ENCODE measurements at regions not wholly inside any gene's neighbourhood (a gene's known extent, or its start where the extent isn't known, plus 50 kb on each side); places are given as distances from the start of the nearest gene placed in this dataset.

DNA sequence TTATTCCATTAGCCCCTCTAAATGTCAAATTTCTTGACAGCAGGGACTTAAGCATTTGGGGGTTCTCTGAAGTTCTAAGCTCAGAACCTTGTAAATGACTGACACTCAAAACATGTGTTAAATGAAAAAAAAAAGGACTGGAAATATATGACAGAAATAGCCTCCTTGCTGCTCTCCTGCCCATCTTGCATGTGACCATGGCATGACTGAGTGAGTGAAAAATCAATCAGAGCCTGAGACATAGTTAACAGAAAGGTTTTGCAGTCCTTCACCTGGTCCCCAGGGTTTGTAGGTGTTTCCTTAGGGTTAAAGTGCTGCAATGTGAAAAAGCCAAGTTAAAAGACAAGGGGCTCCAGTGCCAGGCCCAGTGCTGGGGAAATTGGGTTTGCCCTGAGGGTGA, 168.1 kb downstream of the ZBTB18 start:
- no peak for DNase-seq

DNA sequence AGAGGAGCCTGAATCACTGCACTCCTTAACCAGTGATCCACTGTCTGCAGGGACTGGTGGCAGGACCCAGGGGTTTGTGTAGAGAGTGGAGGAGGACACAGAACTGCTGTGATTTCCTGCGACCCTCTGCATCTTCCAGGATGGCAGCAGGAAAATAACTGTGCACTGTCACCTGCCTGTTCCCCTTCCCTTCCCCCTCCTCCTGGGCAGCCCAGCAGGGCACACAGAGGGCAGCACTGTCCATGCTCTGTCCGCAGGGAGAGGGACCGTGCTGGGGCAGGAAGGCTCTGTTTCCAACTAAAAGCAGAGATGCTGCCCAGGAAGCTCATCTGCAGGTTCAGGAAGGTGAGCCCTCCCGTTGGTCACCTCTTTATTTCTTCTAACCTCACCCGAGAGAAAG, 168.7 kb downstream of the ZBTB18 start:
- no peak for DNase-seq

GRCh38 chr1:244220410-244220809, 169.3 kb downstream of the ZBTB18 start:
- DNase-seq, result no peak

GRCh38 chr1:244221991-244222390, 170.9 kb downstream of the ZBTB18 start:
- no peak for DNase-seq

DNA sequence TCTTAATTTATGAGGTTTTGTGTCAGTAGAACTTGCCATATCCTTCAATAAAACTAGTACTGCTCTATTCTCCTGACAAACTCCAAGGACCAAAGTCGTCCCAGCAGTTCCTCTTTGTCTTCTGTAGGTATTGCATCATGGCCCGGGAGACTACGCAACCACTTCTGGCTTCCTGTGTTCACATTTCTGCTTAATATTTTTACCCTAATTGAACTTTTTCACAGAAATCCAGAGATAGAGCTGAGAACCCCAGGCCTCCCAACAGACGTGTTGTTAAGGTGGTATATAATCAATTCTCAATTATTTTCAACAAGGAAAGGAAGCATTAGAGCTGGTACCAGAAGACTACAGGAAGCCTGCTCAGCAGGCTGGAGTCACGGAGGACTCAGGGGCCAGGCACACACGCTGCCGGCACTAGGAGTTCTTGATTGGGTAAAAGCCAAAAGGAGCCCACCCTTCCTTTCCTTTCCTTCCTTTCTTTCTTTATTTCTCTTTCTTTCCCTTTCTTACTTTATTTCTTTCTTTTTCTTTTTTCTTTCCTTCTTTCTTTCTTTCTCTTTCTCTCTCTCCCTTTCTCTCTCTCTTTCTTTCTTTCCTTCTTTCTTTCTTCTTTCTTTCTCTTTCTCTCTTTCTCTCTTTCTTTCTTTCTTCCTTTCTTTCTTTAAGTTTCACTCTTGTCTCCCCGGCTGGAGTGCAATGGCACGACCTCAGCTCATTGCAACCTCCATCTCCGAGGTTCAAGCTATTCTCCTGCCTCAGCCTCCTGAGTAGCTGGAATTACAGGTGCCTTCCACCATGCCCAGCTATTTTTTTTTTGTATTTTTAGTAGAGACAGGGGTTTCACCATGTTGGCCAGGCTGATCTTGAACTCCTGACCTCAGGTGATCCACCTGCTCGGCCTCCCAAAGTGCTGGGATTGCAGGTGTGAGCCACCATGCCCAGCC, 173.7 kb downstream of the ZBTB18 start:
- peak in 2 of 58 donors; percentile 24 to 30 for DNase-seq

DNA sequence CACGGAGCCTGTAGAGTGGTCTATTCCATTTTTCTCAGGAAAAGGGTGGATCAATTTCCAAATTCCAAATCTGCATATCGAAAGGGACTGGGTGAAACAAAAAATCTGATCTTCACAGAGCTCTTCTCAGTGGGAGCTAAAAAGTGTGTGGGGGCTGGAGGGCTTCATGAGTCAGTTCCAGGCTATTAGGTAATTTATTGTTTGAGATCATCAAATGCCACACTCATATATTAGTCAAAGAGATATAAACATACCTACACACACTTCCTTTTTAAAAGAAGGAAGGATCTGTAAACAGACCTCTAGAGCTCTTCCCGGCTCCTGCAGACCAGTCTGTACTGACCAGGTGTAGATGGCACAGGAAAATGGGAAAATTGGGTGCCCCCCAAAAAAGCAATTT, 175.4 kb downstream of the ZBTB18 start:
- no peak for DNase-seq

GRCh38 chr1:244230470-244230869, 179.4 kb downstream of the ZBTB18 start:
- DNase-seq, result no peak

- DNase-seq, result no peak
Measured at GRCh38 chr1:244231193-244231571, 180.1 kb downstream of the ZBTB18 start.

DNA sequence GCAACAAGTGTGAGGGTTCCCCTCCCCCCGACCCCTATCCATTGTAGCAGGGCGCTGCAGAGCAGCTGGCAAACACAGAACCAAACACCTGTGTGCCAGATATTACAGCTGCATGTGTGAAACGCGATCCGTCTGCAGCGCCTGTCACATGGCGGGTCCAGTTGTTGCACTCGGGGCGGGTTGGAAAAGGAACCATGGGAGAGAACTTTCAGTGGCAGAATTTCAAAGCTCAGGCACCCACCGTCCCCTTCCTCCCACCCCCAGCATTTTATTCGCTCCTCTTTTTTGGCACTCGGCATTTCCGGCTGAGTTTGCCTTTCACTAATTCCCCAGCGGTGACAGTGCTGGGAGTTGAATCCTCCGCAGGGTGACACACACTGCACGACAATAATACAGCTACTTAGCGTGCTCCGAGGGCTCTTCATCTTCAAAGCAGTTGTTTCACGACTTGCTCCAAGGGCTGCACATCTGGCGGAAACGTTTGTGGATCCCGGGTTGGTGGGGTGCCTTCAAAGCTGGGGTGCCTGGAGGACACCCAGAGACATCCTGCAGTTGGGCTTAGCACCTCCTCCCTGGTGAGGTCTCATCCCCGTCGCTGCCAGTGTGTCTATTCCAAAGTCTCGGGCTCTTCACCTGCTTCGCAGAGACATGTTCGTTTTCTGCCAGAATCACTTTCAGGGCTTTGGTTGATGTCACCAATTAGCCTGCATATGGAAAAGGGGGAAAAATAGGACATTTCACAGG, 180.7 kb downstream of the ZBTB18 start:
- peak in 11 of 58 donors; percentile 4 to 41 (median 14) for DNase-seq

DNA sequence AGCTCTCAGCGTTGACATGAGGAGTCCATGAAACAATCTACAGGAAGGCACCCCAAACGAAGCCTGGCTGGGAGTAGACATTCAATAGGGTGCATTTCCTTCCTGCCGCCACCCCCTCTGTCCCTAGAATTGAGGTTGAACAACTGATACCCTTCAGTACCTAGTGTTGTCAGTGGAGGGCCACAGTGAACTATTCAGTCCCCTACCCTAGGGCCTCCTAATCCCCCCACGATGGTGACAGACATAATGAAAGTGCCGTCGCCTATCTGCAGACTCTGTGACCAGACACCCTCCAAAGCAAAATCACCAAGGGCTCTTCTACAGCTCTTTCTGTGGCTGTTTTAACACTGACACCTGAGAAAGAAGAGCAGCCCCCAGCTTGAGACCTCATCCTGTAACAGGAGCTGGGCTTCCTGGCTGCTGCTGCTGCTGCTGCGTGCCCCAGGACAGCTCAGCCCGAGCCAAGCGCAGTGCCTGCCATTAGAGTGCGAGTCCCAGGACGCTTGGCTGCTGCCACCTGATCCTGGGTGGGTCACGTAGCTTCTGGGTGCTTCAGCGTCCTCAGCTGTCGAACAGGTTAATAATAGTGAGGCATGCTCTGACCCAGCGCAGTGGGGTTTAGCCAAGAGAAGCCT, 183.0 kb downstream of the ZBTB18 start:
- no peak for DNase-seq

- no peak for DNase-seq
Measured at GRCh38 chr1:244235157-244235556, 184.1 kb downstream of the ZBTB18 start.

- DNase-seq, result no peak
Measured at GRCh38 chr1:244236101-244236500, 185.0 kb downstream of the ZBTB18 start.

- no peak for DNase-seq
Measured at GRCh38 chr1:244236721-244237120, 185.6 kb downstream of the ZBTB18 start.

GRCh38 chr1:244237445-244237844, 186.4 kb downstream of the ZBTB18 start:
- DNase-seq, result no peak

DNA sequence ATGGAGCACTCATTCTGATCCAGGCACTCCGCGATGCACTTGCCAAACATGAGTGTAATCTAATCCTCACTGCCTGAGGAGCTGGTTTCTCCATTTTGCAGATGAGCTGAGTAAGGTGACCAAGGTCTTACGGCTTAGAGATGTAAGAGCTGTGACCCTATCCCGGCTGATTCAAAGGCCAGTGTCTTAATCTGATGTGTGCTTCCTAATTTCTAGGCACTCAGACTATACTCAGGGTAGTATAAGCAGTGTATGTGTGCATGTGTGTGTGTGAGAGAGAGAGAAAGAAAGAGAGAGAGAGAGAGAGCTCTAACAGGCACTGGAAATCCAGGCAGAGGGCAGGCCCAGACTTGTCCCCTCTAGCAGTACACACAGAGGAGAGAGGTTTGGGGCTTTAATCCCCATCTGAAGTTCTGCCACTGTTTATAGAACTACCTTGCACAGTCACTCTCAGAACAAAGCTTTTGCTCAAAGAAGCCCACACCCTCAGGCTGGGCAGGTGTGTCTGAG, 188.2 kb downstream of the ZBTB18 start:
- DNase-seq, result no peak

DNA sequence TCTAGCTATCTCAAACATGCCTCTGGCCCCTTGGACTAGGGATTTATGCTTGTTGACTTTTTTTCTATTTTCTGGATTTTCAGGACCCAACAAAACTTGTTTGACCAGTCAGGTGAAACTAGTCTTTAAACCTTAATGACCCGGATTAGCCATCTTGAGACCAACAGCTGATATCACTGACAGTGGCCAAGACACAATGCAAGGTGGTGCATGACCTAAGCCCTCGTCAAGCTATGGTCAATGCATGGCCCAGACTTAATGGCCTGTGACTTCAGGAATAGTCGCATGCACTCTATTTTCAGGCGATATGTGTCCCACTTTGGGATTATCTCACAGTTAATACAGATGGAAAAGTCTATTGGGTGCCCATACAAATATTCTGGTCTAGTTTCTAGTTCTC, 190.4 kb downstream of the ZBTB18 start:
- no peak for DNase-seq

DNA sequence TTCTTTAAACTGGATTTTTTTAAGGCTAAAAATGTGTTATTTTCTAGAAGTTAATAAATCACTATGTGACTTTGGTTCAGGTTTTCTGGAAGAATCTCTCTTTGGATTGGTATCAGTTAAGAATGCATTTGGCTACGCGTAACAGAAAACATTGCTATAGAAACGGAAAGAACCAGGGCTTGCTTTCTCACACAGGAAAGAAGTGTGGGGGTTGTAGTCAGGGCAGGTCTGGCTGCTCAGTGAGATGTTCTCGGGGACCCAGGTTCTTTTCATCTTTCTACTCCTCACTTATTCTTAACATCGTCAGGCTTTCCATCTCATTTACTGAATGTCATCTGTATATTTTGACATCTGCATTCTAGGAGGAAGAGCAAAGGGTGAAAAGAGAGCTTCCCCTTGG, 191.4 kb downstream of the ZBTB18 start:
- DNase-seq, result peak in 1 of 58 donors; percentile 4

DNA sequence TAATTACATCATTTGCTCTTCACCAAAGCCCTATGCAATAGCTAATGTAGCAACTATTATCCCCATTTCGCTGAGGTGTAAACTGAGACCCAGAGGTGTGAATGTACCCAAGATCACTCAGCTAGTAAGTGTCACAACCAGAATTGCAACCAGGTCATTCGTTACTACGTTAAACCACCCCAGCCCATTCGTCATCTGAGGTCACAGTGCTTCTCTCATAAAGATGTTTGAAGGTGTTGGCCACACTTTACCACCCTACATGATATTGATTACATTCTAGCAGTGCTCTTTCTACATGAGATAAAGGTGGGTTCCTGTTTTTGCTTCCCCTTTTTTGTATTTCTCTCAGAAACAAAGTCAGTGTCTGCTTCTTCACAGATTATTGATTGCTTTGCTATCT, 195.3 kb downstream of the ZBTB18 start:
- DNase-seq, result no peak

DNA sequence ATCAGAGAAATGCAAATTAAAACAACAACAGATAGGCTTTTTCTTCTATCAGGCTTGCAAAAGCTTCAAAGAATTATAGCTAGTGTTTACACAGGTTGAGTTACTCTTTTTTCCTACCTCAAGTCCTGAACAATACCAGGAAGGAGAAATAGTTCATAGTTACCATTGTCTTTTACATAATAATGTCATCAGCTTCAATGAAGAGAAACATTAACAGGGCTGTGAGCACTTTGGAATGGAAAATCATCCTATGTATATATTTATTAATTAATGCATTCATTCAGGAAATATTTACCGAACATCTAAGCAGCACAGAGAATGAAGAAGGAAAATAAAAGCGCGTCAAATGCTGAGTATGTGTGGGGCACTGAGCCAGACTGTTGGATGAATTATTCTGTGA, 197.3 kb downstream of the ZBTB18 start:
- no peak for DNase-seq

DNA sequence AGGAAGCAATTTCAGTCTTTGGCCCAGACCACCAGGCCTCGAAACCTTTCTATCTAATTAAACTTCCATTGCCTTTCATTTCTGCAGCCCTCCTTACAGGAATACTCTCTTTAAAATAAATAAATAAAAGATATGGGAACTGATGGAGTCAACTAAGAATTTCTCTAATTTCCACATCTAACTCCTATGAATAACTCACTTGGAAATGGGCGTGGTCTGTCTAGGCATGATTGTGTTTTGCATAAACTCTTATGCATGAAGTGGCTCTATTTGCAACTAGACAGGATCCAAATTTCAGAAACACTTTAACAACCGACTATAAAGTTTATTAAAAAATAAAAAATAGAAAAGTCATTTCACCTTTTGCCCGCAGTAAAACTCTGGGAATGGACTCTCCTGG, 199.5 kb downstream of the ADSS2 start:
- no peak for DNase-seq

GRCh38 chr1:244254467-244254866, 197.2 kb downstream of the ADSS2 start:
- peak in 6 of 58 donors; percentile 3 to 18 (median 6) for DNase-seq

DNA sequence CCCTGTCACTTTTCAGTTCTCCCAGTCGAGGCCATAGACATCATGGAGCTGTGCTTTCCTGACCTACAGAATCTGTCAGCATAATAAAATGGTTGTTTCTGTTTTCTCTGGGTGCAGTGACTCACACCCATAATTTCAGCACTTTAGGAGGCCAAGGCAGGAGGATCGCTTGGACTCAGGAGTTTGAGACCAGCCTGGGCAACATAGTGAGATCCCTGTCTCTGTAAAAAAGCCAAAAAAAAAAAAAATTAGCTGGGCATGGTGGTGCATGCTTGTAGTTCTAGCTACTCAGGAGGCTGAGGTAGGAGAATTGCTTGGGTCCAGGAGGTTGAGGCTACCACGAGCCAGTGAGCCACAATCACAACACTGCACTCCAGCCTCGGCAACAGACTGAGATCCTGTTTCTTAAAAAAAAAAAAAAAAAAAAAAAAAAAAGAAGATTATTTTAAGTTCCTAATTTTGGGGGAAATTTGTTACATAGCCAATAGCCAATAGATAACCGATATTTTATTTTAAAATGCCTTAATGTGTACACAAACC, 196.2 kb downstream of the ADSS2 start:
- DNase-seq, result no peak

Measured in anterior cingulate cortex (tissue), 58 donors.